HCT116 (cell line): ENCODE measurements at regions not wholly inside any gene's neighbourhood (a gene's known extent, or its start where the extent isn't known, plus 50 kb on each side); places are given as distances from the start of the nearest gene placed in this dataset.

ENCODE experiments used
- ATAC-seq: fragments of 200-7000 bp; cut with Tn5 transposase; 2 replicates; pipeline ENCODE4 v1.9.1; 2020; ENCODE audit warnings: mild to moderate bottlenecking, moderate library complexity
- BruUV-seq: library from RNA; stranded (reverse); fragments of 400-500 nt; replicated peaks from 2 replicates; lab custom pipeline; 2021; lab: Mats Ljungman, UMichigan
- CTCF ChIA-PET: fragments of 300-600 bp; sonication (Branson Sonifier 250); formaldehyde crosslinking; loops from one replicate; lab custom pipeline; 2021; ENCODE audit warnings: antibody characterized with exemption; lab: Charles Lee
- POLR2A ChIA-PET: fragments of 300-600, 350-600 bp; sonication (Branson Sonifier 250); formaldehyde crosslinking; loops from one replicate; lab custom pipeline; 2021; ENCODE audit warnings: antibody characterized with exemption; lab: Charles Lee
- RAD21 ChIA-PET, 2 experiments: fragments of 300-600 bp; sonication (Branson Sonifier 250); formaldehyde crosslinking; loops; one replicate each; lab custom pipeline; 2023; ENCODE audit warnings: low total read pairs in 2 of 2; ENCODE audit not compliant: uncharacterized antibody in 2 of 2, unreplicated experiment in 2 of 2, low non-redundant PET in 1 of 2; lab: Charles Lee
- DNase-seq: peaks from one replicate; pipeline ENCODE4 v3.0.0-alpha.2; 2010; ENCODE audit warnings: low read depth, low spot score
- H2AFZ ChIP-seq: fragments of 200-600 bp; shearing (Covaris generic), sonication (generic); 2 replicates; pipeline ENCODE4 v1.6.1; 2017; ENCODE audit warnings: low read depth, mixed run types, mixed read lengths, antibody characterized with exemption, low read length; ENCODE audit not compliant: poor library complexity, severe bottlenecking
- H3K27ac ChIP-seq: 2 replicates; pipeline ENCODE4 v1.5.1; 2012; ENCODE audit warnings: low read depth, low read length
- H3K27me3 ChIP-seq: fragments of 200-600 bp; sonication (generic); 2 replicates; pipeline ENCODE4 v1.6.1; 2016; ENCODE audit warnings: mixed run types, low read length, mixed read lengths; ENCODE audit not compliant: insufficient read depth
- H3K36me3 ChIP-seq, 2 experiments: fragments of 200-500 bp in 1 of 2; fragments of 200-600 bp in 1 of 2; sonication (Bioruptor generic) in 1 of 2; sonication (generic) in 1 of 2; 2 replicates each; pipeline versions ENCODE4 v1.5.1 to v1.6.1; 2014 to 2016; ENCODE audit warnings: low read length in 2 of 2, inconsistent platforms in 1 of 2, mixed read lengths in 1 of 2, mixed run types in 1 of 2; ENCODE audit not compliant: insufficient read depth in 2 of 2, control insufficient read depth in 1 of 2
- H3K4me1 ChIP-seq, 2 experiments: fragments of 200-600 bp in 1 of 2; sonication (generic) in 1 of 2; 2 replicates each; pipeline versions ENCODE4 v1.5.1 to v1.6.1; 2012 to 2017; ENCODE audit warnings: low read length in 2 of 2, inconsistent platforms in 1 of 2, mild to moderate bottlenecking in 1 of 2, mixed read lengths in 1 of 2, mixed run types in 1 of 2, moderate library complexity in 1 of 2; ENCODE audit not compliant: insufficient read depth in 2 of 2, control insufficient read depth in 1 of 2
- H3K4me2 ChIP-seq: fragments of 200-600 bp; sonication (generic); 2 replicates; pipeline ENCODE4 v1.6.1; 2017; ENCODE audit warnings: mixed run types, low read length, mixed read lengths
- H3K4me3 ChIP-seq, 2 experiments: fragments of 200-600 bp in 1 of 2; sonication (generic) in 1 of 2; replicated peaks in 1 of 2; 2 replicates each; pipeline ENCODE4 v1.5.1; 2011 to 2016; ENCODE audit warnings: low read length in 2 of 2, control low read depth in 1 of 2, low read depth in 1 of 2, mild to moderate bottlenecking in 1 of 2, mixed read lengths in 1 of 2, mixed run types in 1 of 2
- H3K79me2 ChIP-seq: fragments of 200-600 bp; sonication (generic); 2 replicates; pipeline ENCODE4 v1.6.1; 2017; ENCODE audit warnings: mild to moderate bottlenecking, mixed run types, low read length, moderate library complexity, mixed read lengths; ENCODE audit not compliant: insufficient read depth
- H3K9ac ChIP-seq: fragments of 200-600 bp; sonication (generic); 2 replicates; pipeline ENCODE4 v1.6.1; 2016; ENCODE audit warnings: low read length, mixed read lengths
- H3K9me2 ChIP-seq: fragments of 200-600 bp; sonication (generic), shearing (Covaris generic); 2 replicates; pipeline ENCODE4 v1.6.1; 2017; ENCODE audit warnings: mixed run types, mild to moderate bottlenecking, moderate library complexity; ENCODE audit not compliant: insufficient read depth
- H3K9me3 ChIP-seq, 2 experiments: fragments of 200-500 bp in 1 of 2; fragments of 200-600 bp in 1 of 2; sonication (Bioruptor generic) in 1 of 2; sonication (generic) in 1 of 2; 2 replicates each; pipeline ENCODE4 v1.6.1; 2014 to 2017; ENCODE audit warnings: low read length in 2 of 2, mixed read lengths in 2 of 2, inconsistent platforms in 1 of 2, low read depth in 1 of 2, mild to moderate bottlenecking in 1 of 2, mixed run types in 1 of 2, moderate library complexity in 1 of 2; ENCODE audit not compliant: control insufficient read depth in 1 of 2, insufficient read depth in 1 of 2
- H4K20me1 ChIP-seq: fragments of 200-600 bp; sonication (generic), shearing (Covaris generic); 2 replicates; pipeline ENCODE4 v1.6.1; 2017; ENCODE audit warnings: mixed run types, mild to moderate bottlenecking, moderate library complexity; ENCODE audit not compliant: insufficient read depth
- ATF3 ChIP-seq: IDR thresholded peaks from 2 replicates; pipeline ENCODE4 v1.6.1; 2012
- CBX3 ChIP-seq: IDR thresholded peaks from 2 replicates; pipeline ENCODE4 v1.6.1; 2012; ENCODE audit warnings: low read depth
- CTCF ChIP-seq, 3 experiments: fragments of 200-600 bp in 1 of 3; sonication (generic) in 1 of 3; IDR thresholded peaks in 2 of 3; conservative IDR thresholded peaks in 1 of 3; 2 replicates each; pipeline ENCODE4 v1.5.1; 2012 to 2017; ENCODE audit warnings: low read depth in 2 of 3, low read length in 2 of 3, antibody characterized with exemption in 1 of 3, borderline replicate concordance in 1 of 3, control low read depth in 1 of 3, mild to moderate bottlenecking in 1 of 3, mixed read lengths in 1 of 3, mixed run types in 1 of 3, moderate library complexity in 1 of 3; ENCODE audit not compliant: insufficient read depth in 1 of 3
- EZH2phosphoT487 ChIP-seq: fragments of 200-600 bp; IDR thresholded peaks from 2 replicates; pipeline ENCODE4 v1.6.1; 2018; ENCODE audit warnings: antibody characterized with exemption, borderline replicate concordance
- JUND ChIP-seq: IDR thresholded peaks from 2 replicates; pipeline ENCODE4 v1.6.1; 2012
- POLR2A ChIP-seq: IDR thresholded peaks from 2 replicates; pipeline ENCODE4 v1.7.0; 2011; ENCODE audit warnings: borderline replicate concordance; ENCODE audit not compliant: insufficient read depth, insufficient read length; ENCODE audit errors: extremely low read depth
- SIN3A ChIP-seq: IDR thresholded peaks from 2 replicates; pipeline ENCODE4 v1.6.1; 2012; ENCODE audit warnings: low read depth
- SP1 ChIP-seq: IDR thresholded peaks from 2 replicates; pipeline ENCODE4 v1.6.1; 2012; ENCODE audit warnings: low read depth
- SRF ChIP-seq: IDR thresholded peaks from 2 replicates; pipeline ENCODE4 v1.6.1; 2012; ENCODE audit warnings: low read depth
- TCF7L2 ChIP-seq: IDR thresholded peaks from 2 replicates; pipeline ENCODE4 v1.7.0; 2011; ENCODE audit warnings: borderline replicate concordance, inconsistent platforms; ENCODE audit not compliant: insufficient read depth, insufficient read length; ENCODE audit errors: extremely low read depth
- intact Hi-C: fragments of 100-400 bp; cut with micrococcal nuclease; formaldehyde crosslinking; loops from 2 replicates; pipeline ENCODE4 v1.10.0; 2022

GRCh38 chr18:40555914-40556313 is 1399.1 kb upstream of the PIK3C3 start:
- no peak overlapping the region for H3K9ac ChIP-seq
- H3K79me2 ChIP-seq: no peaks in the 10 kb centered on the region
- peaks cover 9 to 22% of the 10 kb centered on the region in 2 experiments; a peak in 2 of 4 replicates for H3K9me3 ChIP-seq
- POLR2A ChIA-PET: no interaction called here
- no peak for DNase-seq
- no peak overlapping the region for H3K4me3 ChIP-seq
- no peaks in the 10 kb centered on the region for H3K9me2 ChIP-seq
- no peak overlapping the region for H3K27ac ChIP-seq
- no peak overlapping the region for H2AFZ ChIP-seq
- TF ChIP-seq SIN3A (no peak), SRF (no peak), POLR2A (no peak), SP1 (no peak)
- TF ChIP-seq, all 23 proteins: peak for 0
- Histone ChIP-seq H3K4me2 (no peak overlapping the region), H4K20me1 (no peaks in the 10 kb centered on the region), H3K27me3 (no peaks in the 10 kb centered on the region), H3K36me3 (no peaks in the 10 kb centered on the region), H3K4me1 (no peaks in the 10 kb centered on the region)
- ChIA-PET RAD21 (no interaction called here), CTCF (no interaction called here)
- no peak for ATAC-seq
- intact Hi-C loops: no loop called here
- BruUV-seq: no TSS peak

- Histone ChIP-seq H3K79me2 (no peaks in the 10 kb centered on the region), H3K9ac (no peak overlapping the region), H3K9me2 (no peaks in the 10 kb centered on the region), H3K4me2 (no peak overlapping the region), H3K4me3 (no peak overlapping the region), H4K20me1 (no peaks in the 10 kb centered on the region), H3K27ac (no peak overlapping the region), H3K27me3 (no peaks in the 10 kb centered on the region), H3K36me3 (no peaks in the 10 kb centered on the region), H3K4me1 (no peaks in the 10 kb centered on the region), H3K9me3 (peaks cover 12% of the 10 kb centered on the region in 2 experiments; a peak in 2 of 4 replicates), H2AFZ (no peak overlapping the region)
- no peak for TF ChIP-seq JUND
- ATAC-seq (no peak), DNase-seq (no peak)
- ChIA-PET CTCF (no interaction called here), RAD21 (no interaction called here), POLR2A (no interaction called here)
- intact Hi-C loops: no loop called here
- no TSS peak for BruUV-seq
Measured at GRCh38 chr18:40553029-40553428, 1402.0 kb upstream of the PIK3C3 start.

- Histone ChIP-seq H3K79me2 (no peaks in the 10 kb centered on the region), H4K20me1 (no peaks in the 10 kb centered on the region), H3K4me2 (no peak overlapping the region), H3K27ac (no peak overlapping the region), H3K4me3 (no peak overlapping the region), H2AFZ (no peak overlapping the region), H3K9me2 (no peaks in the 10 kb centered on the region), H3K4me1 (no peaks in the 10 kb centered on the region), H3K9me3 (peaks cover 7 to 11% of the 10 kb centered on the region in 2 experiments; a peak in 3 of 4 replicates), H3K36me3 (no peaks in the 10 kb centered on the region), H3K27me3 (no peaks in the 10 kb centered on the region), H3K9ac (no peak overlapping the region)
- ChIA-PET CTCF (no interaction called here), POLR2A (no interaction called here), RAD21 (no interaction called here)
- BruUV-seq: no TSS peak
- intact Hi-C loops: no loop called here
- no peak for DNase-seq
- ATAC-seq: no peak
- TF ChIP-seq SIN3A (no peak), POLR2A (no peak), CTCF (IDR thresholded peaks at IDR 0.05 in 2 of 3, conservative IDR thresholded peaks at IDR 0.05 in 1 of 3; ENCODE audit: borderline replicate concordance in 1 of 3, insufficient read depth in 1 of 3, low read depth in 2 of 3, low read length in 2 of 3) (no peak), TCF7L2 (no peak), ATF3 (no peak), EZH2phosphoT487 (no peak), SP1 (no peak), CBX3 (no peak)
Measured at GRCh38 chr18:40546875-40547274, 1408.2 kb upstream of the PIK3C3 start.
